ENCODE measurements at regions not wholly inside any gene's neighbourhood (a gene's known extent, or its start where the extent isn't known, plus 50 kb on each side); places are given as distances from the start of the nearest gene placed in this dataset.
A peak's percentile ranks its signal among the peaks of the same experiment; 100 is the strongest.

DNA sequence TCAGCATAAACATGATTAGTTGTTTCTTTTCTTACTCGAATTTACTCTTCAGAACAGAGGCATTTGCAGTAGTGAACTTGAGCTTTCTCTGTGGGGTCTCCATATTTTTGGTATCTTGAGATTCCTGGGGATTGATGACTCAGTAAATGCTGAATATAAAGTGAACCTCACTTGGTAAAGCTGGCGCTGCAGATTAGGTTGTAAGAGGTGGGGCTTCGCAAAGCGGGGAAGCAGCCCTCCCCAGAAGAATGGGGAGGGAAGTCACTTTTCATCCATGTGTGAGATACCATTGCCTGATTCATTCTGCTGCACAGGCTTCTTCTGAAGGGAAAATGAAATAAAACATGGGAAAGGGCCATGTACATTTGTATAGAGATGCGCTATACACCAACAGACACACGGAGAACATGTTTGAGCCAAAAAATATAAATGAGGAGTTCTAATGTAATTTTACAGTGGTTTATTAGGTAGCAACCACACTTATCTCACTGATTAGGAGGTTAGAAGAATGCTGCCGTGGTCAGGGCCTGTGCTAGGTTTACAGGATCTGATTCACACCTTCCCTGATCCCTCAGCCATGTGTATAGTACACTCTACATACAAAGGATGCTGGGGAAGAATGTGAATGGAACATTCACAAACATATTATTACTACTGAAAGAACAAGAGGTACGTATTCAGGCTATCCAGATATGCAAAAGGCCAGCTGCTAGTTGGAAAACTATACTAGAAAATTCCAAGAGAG, 63.5 kb downstream of the DNTTIP2 start:
- no peak for DNase-seq (ENCODE audit: low read depth in 2 of 2)

DNA sequence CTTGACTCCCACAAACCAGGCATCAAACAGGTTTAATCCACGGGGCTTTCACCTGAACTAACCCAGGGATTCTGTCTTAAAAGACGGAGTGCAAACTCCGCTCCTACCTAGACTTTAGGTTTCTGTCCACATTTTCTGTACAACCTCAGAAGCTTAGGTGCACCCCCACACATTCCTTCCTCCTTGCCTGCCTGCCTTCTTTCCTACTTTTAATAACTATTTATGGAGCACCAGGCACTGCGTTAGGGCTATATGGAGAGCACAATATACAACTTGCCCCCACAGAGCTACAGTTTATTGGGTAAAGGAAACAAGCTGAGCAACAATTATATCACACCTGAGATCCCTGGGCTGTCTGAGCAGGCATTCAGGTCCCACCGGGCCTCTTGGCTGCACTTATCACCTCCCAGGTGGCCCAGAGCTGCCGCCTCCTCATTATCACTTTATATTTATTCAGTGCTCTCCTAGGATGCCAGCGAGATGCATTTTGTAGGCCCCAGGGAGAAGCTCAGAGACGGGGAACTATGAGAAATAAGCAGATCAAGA, 64.1 kb downstream of the DNTTIP2 start:
- DNase-seq (ENCODE audit: low read depth in 2 of 2) = no peak

DNA sequence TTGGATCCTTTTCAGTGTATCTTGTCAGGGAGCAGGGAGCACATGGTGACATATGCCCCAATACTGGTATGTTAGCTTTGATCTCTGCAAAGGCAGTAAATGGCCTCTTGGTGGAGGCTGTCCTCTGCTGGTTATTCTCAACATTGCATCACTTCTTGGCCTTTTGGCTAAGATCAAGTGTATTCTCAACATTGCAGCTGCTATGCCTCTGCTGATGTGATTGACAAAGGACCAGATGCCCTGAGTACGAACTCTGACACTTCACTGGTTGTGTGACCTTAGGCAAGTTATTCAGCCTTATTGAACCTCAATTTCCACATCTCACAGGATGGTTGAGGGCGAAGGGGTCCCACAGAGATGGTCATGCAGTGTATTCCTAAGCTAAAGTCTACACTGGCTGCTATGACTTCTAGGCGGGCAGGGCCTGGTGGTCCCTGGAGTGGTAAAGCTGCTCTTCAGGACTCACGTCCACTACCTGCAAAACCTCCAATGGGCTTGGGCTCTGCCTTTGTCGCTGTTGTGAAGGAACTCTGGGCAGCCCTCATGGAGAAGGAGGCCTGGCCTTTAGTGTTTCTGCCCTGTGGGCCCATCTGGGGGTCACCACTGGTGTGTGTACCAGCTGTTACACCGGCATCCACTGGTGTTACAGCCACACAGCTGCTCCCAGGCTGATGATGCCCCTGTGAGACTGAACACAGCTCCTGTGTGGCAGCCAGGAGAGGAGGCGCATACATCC, 64.8 kb downstream of the DNTTIP2 start:
- peak in 1 of 2 donors; percentile 26 for DNase-seq (ENCODE audit: low read depth in 2 of 2)

DNA sequence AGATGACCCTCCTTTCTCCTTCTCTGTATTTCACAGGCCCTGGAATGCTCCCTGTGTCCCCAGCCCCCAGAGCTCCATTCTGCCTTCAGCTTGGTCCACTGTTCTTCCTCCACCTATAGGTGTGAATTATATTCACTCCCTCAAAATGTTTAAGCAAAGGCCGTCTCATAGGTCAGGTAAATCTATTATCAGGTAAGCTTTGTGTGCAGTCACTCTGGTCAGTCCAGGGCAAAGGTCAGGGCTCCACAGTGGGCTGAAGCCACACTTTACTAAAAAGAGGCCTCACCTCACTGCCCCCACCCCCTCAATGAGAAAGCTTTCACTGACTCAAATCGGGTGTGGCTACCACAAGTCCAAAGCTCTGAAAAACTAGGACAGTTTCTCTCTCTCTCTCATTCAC, 65.9 kb downstream of the DNTTIP2 start:
- no peak for DNase-seq (ENCODE audit: low read depth in 2 of 2)

DNA sequence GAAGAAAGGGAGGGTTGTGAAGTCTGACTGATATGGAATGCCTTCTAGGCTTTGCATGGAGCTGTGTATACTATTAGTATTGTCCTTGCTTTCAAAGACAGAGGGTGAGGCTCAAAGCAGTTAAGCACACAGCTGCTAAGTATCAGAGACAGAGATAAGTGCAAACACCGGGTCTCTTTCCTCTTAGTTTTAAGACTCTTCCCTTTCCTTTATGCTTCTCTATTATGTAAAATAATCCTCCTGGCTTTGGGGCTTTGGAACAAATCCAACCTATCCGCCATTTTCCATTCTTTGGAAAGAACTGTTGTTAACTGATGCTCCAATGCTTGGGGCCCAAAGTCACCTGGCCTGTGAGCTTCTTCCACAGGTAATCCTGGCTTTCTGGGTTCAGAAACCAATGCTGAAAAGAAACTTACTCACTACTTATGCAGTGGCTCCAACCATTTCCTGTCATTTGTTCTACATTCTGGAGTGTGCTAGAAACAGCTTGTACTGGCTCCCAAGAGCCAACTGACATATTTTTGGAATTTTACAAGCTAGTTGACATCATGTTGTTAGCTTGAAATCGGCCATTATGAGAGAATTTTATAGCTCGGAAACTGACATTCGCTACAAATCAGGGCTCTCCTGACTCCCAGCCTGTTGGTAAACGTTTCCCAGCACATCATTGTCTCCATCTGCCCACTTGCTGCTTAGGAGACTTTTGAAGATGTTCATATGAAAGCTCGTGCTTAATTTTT, 67.5 kb downstream of the DNTTIP2 start:
- DNase-seq (ENCODE audit: low read depth in 2 of 2) = no peak

DNA sequence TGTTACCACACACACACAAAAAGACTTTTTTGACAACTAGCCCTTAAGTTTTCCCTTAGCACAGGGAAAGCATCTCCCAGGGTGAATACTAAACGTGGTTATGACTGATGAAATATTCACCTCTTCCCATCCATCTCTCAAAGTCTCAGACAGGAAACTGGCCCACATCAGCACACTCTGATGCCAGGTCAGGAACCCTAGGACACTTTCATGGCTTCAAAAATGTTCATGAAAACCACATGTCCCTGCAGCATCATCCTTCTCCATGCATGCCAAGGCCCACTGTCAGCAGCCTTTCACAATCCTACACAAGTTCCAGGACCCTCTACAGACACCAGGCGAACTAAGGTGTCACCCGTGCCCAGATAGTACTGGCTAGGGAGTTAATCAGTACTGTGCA, 68.7 kb downstream of the DNTTIP2 start:
- no peak for DNase-seq (ENCODE audit: low read depth in 2 of 2)

DNA sequence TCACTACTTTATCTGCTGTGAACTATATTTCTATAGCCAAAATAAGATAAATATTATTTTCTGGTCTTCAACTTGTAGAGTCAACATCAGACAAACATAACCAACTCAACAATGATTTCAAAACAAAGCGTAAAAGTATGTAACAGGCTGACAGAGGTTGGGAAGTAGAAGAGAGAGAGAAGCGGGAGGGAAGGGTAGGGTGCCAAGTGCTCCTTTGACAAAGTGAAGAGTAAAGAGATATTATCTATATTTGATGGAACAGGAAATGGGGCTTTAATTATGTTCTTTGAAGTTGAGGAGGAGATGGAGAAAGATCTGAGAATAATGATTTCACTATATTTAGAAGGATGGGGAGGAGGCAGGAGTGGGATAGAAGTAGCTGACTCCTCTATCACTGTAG, 70.1 kb downstream of the DNTTIP2 start:
- no peak for DNase-seq (ENCODE audit: low read depth in 2 of 2)

DNA sequence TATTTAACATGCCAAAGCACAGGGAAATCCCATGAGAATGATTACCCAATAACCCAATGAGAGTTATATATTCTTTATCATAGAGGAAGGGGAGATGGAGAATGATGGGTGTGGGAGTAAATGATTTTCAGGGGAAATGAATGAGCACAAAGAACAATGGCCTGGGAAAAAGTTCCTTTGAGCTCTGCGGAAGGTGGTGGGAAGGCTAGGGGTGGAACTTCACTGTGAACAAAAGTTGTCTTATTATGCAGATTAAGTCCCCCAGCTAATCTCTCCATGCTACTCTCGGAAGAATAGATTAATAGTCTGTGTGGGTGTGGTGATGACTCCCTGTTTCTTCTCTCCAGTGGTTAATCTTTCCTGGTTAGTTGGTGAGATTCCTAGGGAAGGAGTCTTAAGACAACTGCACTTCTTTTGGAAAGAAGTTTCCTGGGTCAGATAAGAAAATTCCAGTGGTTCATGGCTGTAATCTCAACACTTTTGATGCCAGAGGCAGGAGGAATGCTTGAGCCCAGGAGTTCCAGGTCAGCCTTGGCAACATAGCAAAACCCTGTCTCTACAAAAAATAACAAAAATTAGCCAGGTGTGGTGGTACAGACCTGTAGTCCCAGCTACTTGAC, 71.6 kb downstream of the DNTTIP2 start:
- DNase-seq (ENCODE audit: low read depth in 2 of 2) = no peak

DNA sequence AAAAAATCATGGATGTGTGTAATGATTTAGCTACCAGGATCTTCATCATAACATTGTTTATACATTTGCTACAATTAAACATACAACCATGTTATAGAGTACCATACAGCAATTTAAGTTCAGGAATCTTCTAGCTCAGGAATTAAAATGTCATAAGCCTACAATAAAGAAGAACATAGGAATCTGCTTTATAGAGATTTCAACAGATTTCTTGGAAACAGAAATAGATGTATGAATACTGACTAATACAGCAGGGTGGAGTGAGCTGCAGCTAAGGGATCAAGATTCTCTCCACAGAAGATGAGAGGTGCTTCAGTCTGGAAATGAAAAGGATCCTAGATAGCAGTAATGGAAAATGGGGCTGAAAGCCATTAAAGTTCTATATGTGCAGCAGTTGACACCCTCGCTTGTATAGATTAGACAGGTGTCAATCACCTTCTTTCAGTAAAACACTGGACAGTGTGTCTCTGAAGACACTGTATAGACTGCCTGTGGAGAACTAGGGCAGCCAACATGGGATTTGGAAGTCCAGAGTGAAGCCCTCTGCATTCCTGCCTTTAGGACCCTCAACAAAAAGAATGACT, 73.9 kb downstream of the DNTTIP2 start:
- no peak for DNase-seq (ENCODE audit: low read depth in 2 of 2)

DNA sequence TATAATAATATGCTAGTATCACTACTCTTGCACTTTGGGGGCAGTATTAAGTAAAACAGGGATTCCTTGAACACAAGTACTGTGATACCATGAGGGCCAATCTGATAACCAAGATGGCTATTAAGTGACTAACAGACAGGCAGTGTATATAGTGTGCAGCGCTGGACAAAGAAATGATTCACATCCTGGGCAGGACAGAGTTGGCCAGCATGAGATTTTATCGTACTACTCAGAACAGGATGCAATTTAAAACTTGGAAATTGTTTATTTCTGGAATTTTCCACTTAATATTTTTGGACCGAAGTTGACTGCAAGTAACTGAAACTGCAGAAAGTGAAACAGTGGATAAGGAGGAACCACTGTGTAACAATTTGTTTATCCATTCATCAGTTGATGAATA, 74.6 kb downstream of the DNTTIP2 start:
- DNase-seq (ENCODE audit: low read depth in 2 of 2) = no peak

DNA sequence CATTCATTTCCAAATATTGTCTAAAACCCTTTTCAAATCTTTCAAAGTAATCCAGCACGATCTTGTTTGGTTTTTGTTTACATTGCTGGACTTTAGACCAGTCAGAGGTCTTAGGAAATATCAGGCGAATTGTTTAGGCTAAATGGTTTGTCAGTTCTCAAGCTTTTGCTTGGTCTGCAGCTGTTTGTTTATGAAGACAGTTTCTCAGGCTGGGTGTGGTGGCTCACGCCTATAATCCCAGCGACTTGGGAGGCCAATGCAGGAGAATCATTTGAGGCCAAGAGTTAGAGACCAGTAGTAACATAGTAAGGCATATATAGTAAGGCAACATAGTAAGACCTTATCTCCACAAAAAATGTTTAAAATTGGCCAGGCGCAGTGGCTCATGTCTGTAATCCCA, 77.5 kb downstream of the DNTTIP2 start:
- no peak for DNase-seq (ENCODE audit: low read depth in 2 of 2)

DNA sequence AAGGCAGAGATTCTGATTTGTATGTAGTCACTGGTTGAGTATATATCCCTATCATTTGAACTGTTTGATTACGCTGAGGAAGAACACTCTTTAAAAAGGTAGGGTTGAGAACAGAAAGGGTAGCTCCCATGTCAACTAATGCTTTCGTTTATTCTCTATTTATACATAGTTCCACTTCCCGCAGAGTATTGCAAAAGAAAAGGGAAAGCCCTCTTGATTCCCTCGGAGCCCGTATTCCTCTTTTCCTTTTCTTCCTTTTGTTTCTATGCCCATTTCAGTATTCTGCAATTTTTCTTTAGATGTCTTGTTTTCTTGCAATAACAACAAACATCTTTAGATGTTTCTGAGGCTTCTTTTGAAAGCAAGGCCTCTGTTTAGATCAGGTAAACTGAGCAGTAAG, 78.2 kb downstream of the DNTTIP2 start:
- DNase-seq (ENCODE audit: low read depth in 2 of 2) = no peak

DNA sequence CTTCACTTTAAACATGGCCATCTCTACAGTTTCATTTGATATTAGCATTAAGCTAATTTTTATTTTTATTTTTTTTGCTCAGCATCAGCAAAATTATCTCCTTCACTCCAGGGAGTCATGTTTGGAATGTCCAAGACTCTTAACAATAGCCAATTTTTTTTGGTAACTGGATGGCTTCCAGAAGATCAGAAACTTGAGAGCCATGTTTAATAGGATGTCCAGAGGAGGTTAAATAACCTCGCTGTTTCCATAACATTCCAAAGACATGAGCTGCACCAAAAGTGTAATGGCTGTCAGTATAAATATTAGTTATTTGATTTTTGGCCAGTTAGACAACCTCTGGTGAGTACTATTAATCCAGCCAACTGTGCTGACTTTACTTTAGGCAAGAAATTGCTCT, 80.7 kb downstream of the DNTTIP2 start:
- no peak for DNase-seq (ENCODE audit: low read depth in 2 of 2)

DNA sequence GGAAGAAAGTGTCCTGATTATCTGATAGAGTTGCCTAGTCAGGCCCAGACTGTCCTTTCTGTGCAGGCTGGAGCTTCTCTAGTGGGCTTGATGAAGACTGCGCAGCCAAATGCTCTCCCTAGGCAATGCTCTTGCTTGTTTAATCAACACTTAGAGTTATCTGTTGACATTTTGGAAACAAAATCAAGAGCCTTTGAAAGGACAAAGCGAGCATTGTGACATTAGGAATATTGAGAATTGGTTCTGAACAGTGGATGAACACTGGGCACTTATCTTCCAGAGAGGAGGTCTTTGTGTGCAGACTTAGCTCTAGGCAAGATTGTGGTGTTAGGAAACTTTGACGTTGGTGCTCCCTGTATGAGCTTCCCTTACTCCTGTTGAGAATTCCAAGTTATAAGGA, 94.5 kb downstream of the DNTTIP2 start:
- DNase-seq (ENCODE audit: low read depth in 2 of 2) = no peak

DNA sequence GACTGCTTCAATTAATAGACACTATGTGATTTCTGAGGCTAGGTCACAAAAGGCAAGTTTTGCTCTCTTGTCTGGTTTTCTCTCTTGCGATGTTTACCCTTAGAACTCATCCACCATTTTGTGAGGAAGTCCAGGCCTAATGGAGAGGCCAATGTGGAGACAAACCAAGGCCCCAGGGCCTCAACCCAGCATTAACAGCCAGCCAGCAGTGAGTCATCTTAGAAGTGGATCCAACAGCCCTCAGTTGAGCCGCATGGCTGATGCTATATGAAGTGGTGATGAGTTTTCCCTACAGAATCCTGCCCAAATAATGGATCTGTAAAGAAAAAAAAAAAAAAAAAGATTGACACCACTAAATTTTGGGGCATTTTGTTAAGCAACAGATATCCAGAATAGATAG, 95.1 kb downstream of the DNTTIP2 start:
- no peak for DNase-seq (ENCODE audit: low read depth in 2 of 2)

DNA sequence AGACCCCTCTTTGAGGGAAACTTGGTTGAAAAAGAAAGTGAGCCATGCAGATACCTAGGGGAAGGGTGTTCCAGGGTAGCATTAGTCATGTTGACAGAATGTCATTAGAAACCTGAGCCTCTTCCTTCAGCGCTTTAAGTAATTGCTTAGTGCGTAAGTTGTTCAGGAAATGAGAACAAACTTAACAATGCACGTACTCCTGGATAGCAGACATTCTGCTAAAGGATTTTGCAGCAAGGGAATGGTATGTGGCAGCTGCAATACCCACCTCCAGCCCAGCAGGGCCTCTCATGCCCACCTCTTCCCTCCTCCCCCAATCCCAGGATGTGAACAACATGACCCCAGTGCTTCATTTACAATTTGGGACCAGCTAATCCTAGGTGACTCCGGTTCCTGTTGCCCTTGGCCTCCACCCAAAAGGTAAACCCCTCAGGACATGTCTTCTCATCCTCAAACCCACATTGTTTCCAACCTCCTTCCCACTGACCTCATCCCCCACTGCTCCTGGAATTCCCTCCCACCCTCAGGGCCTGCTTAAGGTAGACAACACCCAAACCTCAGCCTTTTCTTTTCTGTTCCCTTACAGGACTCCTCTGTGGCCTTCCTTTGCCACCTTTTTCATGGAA, 98.0 kb upstream of the BCAR3 start:
- no peak for DNase-seq (ENCODE audit: low read depth in 2 of 2)

DNA sequence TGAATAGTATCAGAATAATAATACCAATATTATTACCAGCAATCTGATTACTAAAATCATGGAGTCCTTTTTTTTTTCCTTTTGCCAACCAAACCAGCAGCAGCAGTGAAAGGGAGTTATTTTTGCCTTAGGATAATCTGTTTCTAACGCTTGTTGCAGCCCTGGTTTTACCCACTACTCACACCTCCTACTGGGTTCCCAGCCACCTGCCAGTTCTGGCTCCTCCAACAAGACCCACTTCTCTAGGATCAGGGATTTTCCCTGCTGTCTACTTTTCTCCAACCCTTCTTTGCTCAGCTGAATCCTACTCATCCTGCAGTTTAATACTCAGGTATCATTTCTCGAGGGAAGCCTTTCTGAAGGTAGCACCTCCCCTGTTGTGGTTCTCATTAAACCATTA, 96.8 kb upstream of the BCAR3 start:
- no peak for DNase-seq (ENCODE audit: low read depth in 2 of 2)

DNA sequence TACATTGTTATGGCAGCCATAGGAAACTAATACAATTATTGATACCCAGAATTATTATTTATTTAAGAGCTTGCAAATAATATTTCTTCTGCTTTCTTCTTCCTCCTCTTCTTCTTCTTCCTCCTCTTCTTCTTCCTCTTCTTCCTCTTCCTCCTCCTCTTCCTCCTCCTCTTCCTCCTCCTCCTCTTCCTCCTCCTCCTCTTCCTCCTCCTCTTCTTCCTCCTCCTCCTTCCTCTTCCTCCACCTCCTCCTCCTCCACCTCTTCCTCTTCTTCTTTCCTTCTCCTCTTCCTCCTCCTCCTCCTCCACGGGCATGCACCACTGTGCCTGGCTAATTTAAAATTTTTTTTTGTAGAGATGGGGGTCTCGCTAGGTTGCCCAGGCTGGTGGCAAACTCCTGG, 95.6 kb upstream of the BCAR3 start:
- no peak for DNase-seq (ENCODE audit: low read depth in 2 of 2)

DNA sequence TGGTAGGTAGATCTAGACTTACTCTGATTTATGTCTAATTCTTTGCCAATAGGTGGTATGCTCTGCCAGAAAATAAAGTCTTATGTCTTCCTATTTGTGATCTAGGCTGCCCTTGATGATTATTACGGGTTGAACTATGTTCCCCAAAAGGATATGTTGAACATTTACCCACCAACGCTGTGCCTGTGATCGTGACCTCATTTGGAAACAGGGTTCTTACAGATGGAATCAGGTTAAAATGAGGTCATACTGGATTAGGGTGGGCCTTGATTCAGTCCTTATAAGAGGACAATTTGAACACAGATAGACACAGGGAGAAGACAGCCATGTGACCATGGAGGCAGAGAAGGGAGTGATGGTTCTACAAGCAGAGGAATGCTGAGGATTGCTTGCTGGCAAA, 95.1 kb upstream of the BCAR3 start:
- DNase-seq (ENCODE audit: low read depth in 2 of 2) = no peak

DNA sequence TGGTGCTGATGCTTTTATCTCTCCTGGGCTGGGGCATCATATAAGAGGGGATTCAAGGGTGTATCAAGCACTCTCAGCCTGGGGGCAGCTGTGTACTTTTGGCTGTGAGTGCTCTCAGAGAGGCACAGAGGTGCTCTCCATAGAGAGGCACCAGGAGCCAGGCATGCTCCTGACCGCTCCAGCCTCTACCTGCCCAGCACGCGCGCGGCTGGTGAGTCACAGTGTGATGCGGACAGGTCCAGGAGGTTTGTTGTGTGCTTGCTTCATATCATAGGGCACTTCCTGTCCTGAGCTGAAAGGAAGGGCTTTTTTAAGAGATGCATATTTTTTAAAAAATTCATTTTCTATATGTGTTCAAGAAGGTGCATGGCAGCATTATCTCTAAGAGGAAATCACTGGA, 93.6 kb upstream of the BCAR3 start:
- DNase-seq (ENCODE audit: low read depth in 2 of 2) = no peak

DNA sequence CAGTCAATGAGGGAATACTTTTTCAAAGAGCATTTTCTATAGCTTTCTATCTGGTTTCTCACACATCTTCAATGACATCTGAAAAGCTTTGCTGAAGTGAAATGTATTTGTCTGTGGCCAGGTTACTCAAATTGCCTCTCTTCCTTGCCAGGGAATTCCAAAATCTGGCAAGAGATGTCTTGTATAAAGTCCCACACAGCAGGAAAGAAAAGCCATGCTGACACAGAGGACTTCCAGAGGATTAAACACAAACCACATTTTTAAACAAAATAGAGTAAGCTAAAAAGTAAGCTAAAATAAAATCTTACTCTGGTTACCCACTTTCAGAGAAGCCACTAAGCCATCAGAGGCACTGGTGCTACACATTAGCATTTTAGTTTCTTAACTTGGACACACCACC, 93.1 kb upstream of the BCAR3 start:
- no peak for DNase-seq (ENCODE audit: low read depth in 2 of 2)
